Type B pancreatic cell (in vitro differentiated cells): ENCODE measurements at regions not wholly inside any gene's neighbourhood (a gene's known extent, or its start where the extent isn't known, plus 50 kb on each side); places are given as distances from the start of the nearest gene placed in this dataset.

Source experiments
- DNase-seq: peaks from one replicate; pipeline ENCODE4 v3.0.0; 2021; ENCODE audit warnings: mixed read lengths; ENCODE audit not compliant: unreplicated experiment; ENCODE audit errors: extremely low spot score
- H3K27ac Mint-ChIP-seq: 2 replicates; pipeline ENCODE4 v1.8.0; 2021; ENCODE audit warnings: mild to moderate bottlenecking, mixed read lengths
- H3K27me3 Mint-ChIP-seq: 2 replicates; pipeline ENCODE4 v1.8.0; 2021; ENCODE audit warnings: mixed read lengths
- H3K36me3 Mint-ChIP-seq: 2 replicates; pipeline ENCODE4 v1.8.0; 2021; ENCODE audit warnings: mixed read lengths
- H3K4me1 Mint-ChIP-seq: one replicate; pipeline ENCODE4 v1.8.0; 2021; ENCODE audit warnings: mixed read lengths; ENCODE audit not compliant: unreplicated experiment
- H3K4me3 Mint-ChIP-seq: 2 replicates; pipeline ENCODE4 v1.8.0; 2021; ENCODE audit warnings: mild to moderate bottlenecking, mixed read lengths
- H3K9me3 Mint-ChIP-seq: 2 replicates; pipeline ENCODE4 v1.8.0; 2021; ENCODE audit warnings: mixed read lengths
- CTCF ChIP-seq: fragments of 200-600 bp; sonication (generic); conservative IDR thresholded peaks from 2 replicates; pipeline ENCODE4 v1.5.0; 2021; ENCODE audit warnings: antibody characterized with exemption, mild to moderate bottlenecking

GRCh38 chr17:6306820-6307219, 128.1 kb downstream of the AIPL1 start:
- DNase-seq, result no peak
- Mint-ChIP-seq H3K27me3 (peaks cover 36% of the 10 kb centered on the region), H3K27ac (no peak overlapping the region), H3K9me3 (no peaks in the 10 kb centered on the region), H3K4me3 (no peak overlapping the region), H3K36me3 (no peaks in the 10 kb centered on the region), H3K4me1 (no peaks in the 10 kb centered on the region)
- TF ChIP-seq CTCF, result no peak

GRCh38 chr17:6305613-6306360, 129.1 kb downstream of the AIPL1 start:
- no peak for DNase-seq
- Mint-ChIP-seq H3K36me3 (no peaks in the 10 kb centered on the region), H3K4me3 (no peak overlapping the region), H3K4me1 (no peaks in the 10 kb centered on the region), H3K27me3 (peaks cover 37% of the 10 kb centered on the region), H3K27ac (no peak overlapping the region), H3K9me3 (no peaks in the 10 kb centered on the region)
- no peak for TF ChIP-seq CTCF

GRCh38 chr17:6304894-6305612, 129.9 kb downstream of the AIPL1 start:
- H3K27me3 Mint-ChIP-seq, result peaks cover 37% of the 10 kb centered on the region
- DNase-seq, result no peak
- H3K9me3 Mint-ChIP-seq, result no peaks in the 10 kb centered on the region
- no peak for TF ChIP-seq CTCF
- no peak overlapping the region for H3K27ac Mint-ChIP-seq
- no peaks in the 10 kb centered on the region for H3K4me1 Mint-ChIP-seq
- no peak overlapping the region for H3K4me3 Mint-ChIP-seq
- H3K36me3 Mint-ChIP-seq, result no peaks in the 10 kb centered on the region

- no peak for DNase-seq
- Mint-ChIP-seq H3K36me3 (no peaks in the 10 kb centered on the region), H3K4me3 (no peak overlapping the region), H3K9me3 (no peaks in the 10 kb centered on the region), H3K4me1 (no peaks in the 10 kb centered on the region), H3K27ac (peak overlapping the region; percentile 19), H3K27me3 (peaks cover 41% of the 10 kb centered on the region)
- TF ChIP-seq CTCF, result no peak
Observed at GRCh38 chr17:6303664-6304063, 131.3 kb downstream of the AIPL1 start.

GRCh38 chr17:6299275-6299674, 135.6 kb downstream of the AIPL1 start:
- TF ChIP-seq CTCF, result no peak
- no peak for DNase-seq
- Mint-ChIP-seq H3K27me3 (peaks cover 24% of the 10 kb centered on the region), H3K4me3 (no peak overlapping the region), H3K27ac (no peak overlapping the region), H3K9me3 (no peaks in the 10 kb centered on the region), H3K36me3 (no peaks in the 10 kb centered on the region), H3K4me1 (peaks cover under 1% of the 10 kb centered on the region)
